OCI-LY1 (cell line): ENCODE measurements at regions not wholly inside any gene's neighbourhood (a gene's known extent, or its start where the extent isn't known, plus 50 kb on each side); places are given as distances from the start of the nearest gene placed in this dataset.

ENCODE experiments used
- H2AFZ ChIP-seq: fragments of 200-600 bp; sonication (generic), shearing (Covaris generic); 2 replicates; pipeline ENCODE4 v1.6.0; 2014; ENCODE audit warnings: antibody characterized with exemption, mild to moderate bottlenecking, low read length
- H3F3A ChIP-seq: fragments of 200-600 bp; sonication (generic), shearing (Covaris generic); 2 replicates; pipeline ENCODE4 v1.6.0; 2014; ENCODE audit warnings: mild to moderate bottlenecking, antibody characterized with exemption, low read length, moderate library complexity; ENCODE audit not compliant: insufficient read depth
- H3K27ac ChIP-seq: fragments of 200-600 bp; sonication (generic); 2 replicates; pipeline ENCODE4 v1.5.1; 2014; ENCODE audit warnings: low read length, mixed run types, mild to moderate bottlenecking, low read depth; ENCODE audit not compliant: poor library complexity, severe bottlenecking
- H3K27me3 ChIP-seq: fragments of 200-600 bp; sonication (generic); 2 replicates; pipeline ENCODE4 v1.6.0; 2014; ENCODE audit warnings: antibody characterized with exemption, mild to moderate bottlenecking, low read length, moderate library complexity; ENCODE audit not compliant: insufficient read depth
- H3K36me3 ChIP-seq: fragments of 200-600 bp; sonication (generic); 2 replicates; pipeline ENCODE4 v1.6.1; 2014; ENCODE audit warnings: mild to moderate bottlenecking, antibody characterized with exemption, low read length, moderate library complexity, mixed read lengths; ENCODE audit not compliant: insufficient read depth
- H3K4me1 ChIP-seq: fragments of 200-600 bp; sonication (generic); 2 replicates; pipeline ENCODE4 v1.5.1; 2014; ENCODE audit warnings: mild to moderate bottlenecking, low read length, moderate library complexity; ENCODE audit not compliant: insufficient read depth, severe bottlenecking
- H3K4me2 ChIP-seq: fragments of 200-600 bp; sonication (generic), shearing (Covaris generic); 2 replicates; pipeline ENCODE4 v1.6.1; 2014; ENCODE audit warnings: low read length
- H3K4me3 ChIP-seq: fragments of 200-600 bp; sonication (generic); 2 replicates; pipeline ENCODE4 v1.5.1; 2014; ENCODE audit warnings: low read length, low read depth, mild to moderate bottlenecking, mixed read lengths; ENCODE audit not compliant: poor library complexity, severe bottlenecking
- H3K79me2 ChIP-seq: fragments of 200-600 bp; shearing (Covaris generic); 2 replicates; pipeline ENCODE4 v1.6.1; 2016; ENCODE audit warnings: mixed run types, low read length, mixed read lengths; ENCODE audit not compliant: insufficient read depth
- H3K9ac ChIP-seq: fragments of 200-600 bp; sonication (generic), shearing (Covaris generic); 2 replicates; pipeline ENCODE4 v1.6.1; 2014; ENCODE audit warnings: mild to moderate bottlenecking, low read length, mixed read lengths
- H3K9me2 ChIP-seq: fragments of 200-600 bp; sonication (generic), shearing (Covaris generic); 2 replicates; pipeline ENCODE4 v1.6.1; 2014; ENCODE audit warnings: low read depth, mild to moderate bottlenecking, low read length, mixed read lengths
- H3K9me3 ChIP-seq: fragments of 200-600 bp; shearing (Covaris generic); 2 replicates; pipeline ENCODE4 v1.6.1; 2014; ENCODE audit warnings: low read length, mixed read lengths
- H4K20me1 ChIP-seq: fragments of 200-600 bp; sonication (generic), shearing (Covaris generic); 2 replicates; pipeline ENCODE4 v1.6.0; 2016; ENCODE audit warnings: mild to moderate bottlenecking, low read length; ENCODE audit not compliant: insufficient read depth
- CTCF ChIP-seq: fragments of 200-600 bp; sonication (generic), shearing (Covaris generic); IDR thresholded peaks from 2 replicates; pipeline ENCODE4 v1.5.1; 2017; ENCODE audit warnings: mild to moderate bottlenecking, antibody characterized with exemption, low read length, moderate library complexity, mixed read lengths
- EZH2 ChIP-seq: fragments of 200-600 bp; sonication (generic), shearing (Covaris generic); IDR thresholded peaks from 2 replicates; pipeline ENCODE4 v1.8.0; 2017; ENCODE audit warnings: borderline replicate concordance, mixed run types, mild to moderate bottlenecking, antibody characterized with exemption, low read length, moderate library complexity, mixed read lengths

- TF ChIP-seq EZH2: no peak
- no peak for TF ChIP-seq CTCF
- Histone ChIP-seq H3K36me3 (no peaks in the 10 kb centered on the region), H3K9ac (no peak overlapping the region), H3K4me3 (no peak overlapping the region), H2AFZ (no peak overlapping the region), H3K27ac (no peak overlapping the region), H3K9me2 (no peaks in the 10 kb centered on the region), H3F3A (no peaks in the 10 kb centered on the region), H3K79me2 (no peaks in the 10 kb centered on the region), H3K4me2 (no peak overlapping the region), H4K20me1 (no peaks in the 10 kb centered on the region), H3K9me3 (no peaks in the 10 kb centered on the region), H3K4me1 (no peaks in the 10 kb centered on the region), H3K27me3 (0 out of 2 replicates have a peak, but pooled peaks cover 3% of the 10 kb centered on the region)
Measured at GRCh38 chr1:100627054-100627716, 89.2 kb downstream of the GPR88 start.

GRCh38 chr1:100627936-100628335, 90.0 kb downstream of the GPR88 start:
- H2AFZ ChIP-seq: no peak overlapping the region
- no peaks in the 10 kb centered on the region for H3K9me2 ChIP-seq
- H3K27me3 ChIP-seq: 0 out of 2 replicates have a peak, but pooled peaks cover 3% of the 10 kb centered on the region
- H3K4me3 ChIP-seq: no peak overlapping the region
- H3K4me1 ChIP-seq: no peaks in the 10 kb centered on the region
- no peaks in the 10 kb centered on the region for H3K79me2 ChIP-seq
- no peaks in the 10 kb centered on the region for H3K36me3 ChIP-seq
- no peaks in the 10 kb centered on the region for H4K20me1 ChIP-seq
- no peaks in the 10 kb centered on the region for H3F3A ChIP-seq
- H3K4me2 ChIP-seq: no peak overlapping the region
- no peaks in the 10 kb centered on the region for H3K9me3 ChIP-seq
- no peak overlapping the region for H3K9ac ChIP-seq
- no peak overlapping the region for H3K27ac ChIP-seq
- no peak for TF ChIP-seq EZH2
- no peak for TF ChIP-seq CTCF

- Histone ChIP-seq H3K4me1 (no peaks in the 10 kb centered on the region), H3K9ac (no peak overlapping the region), H3K27ac (no peak overlapping the region), H3K4me2 (no peak overlapping the region), H3K4me3 (no peak overlapping the region), H4K20me1 (no peaks in the 10 kb centered on the region), H3F3A (no peaks in the 10 kb centered on the region), H3K9me2 (no peaks in the 10 kb centered on the region), H3K79me2 (no peaks in the 10 kb centered on the region), H3K27me3 (0 out of 2 replicates have a peak, but pooled peaks cover 3% of the 10 kb centered on the region), H3K36me3 (no peaks in the 10 kb centered on the region), H2AFZ (no peak overlapping the region), H3K9me3 (no peaks in the 10 kb centered on the region)
- TF ChIP-seq CTCF (no peak), EZH2 (no peak)
Measured at GRCh38 chr1:100628631-100629081, 90.7 kb downstream of the GPR88 start.
